GM19397 (cell line): ENCODE measurements at regions not wholly inside any gene's neighbourhood (a gene's known extent, or its start where the extent isn't known, plus 50 kb on each side); places are given as distances from the start of the nearest gene placed in this dataset.

Experiments
- ATAC-seq: cut with Tn5 transposase; IDR thresholded peaks from one replicate; pipeline ENCODE4 v1.9.1; 2021; ENCODE audit warnings: mild to moderate bottlenecking, moderate library complexity; ENCODE audit not compliant: unreplicated experiment

DNA sequence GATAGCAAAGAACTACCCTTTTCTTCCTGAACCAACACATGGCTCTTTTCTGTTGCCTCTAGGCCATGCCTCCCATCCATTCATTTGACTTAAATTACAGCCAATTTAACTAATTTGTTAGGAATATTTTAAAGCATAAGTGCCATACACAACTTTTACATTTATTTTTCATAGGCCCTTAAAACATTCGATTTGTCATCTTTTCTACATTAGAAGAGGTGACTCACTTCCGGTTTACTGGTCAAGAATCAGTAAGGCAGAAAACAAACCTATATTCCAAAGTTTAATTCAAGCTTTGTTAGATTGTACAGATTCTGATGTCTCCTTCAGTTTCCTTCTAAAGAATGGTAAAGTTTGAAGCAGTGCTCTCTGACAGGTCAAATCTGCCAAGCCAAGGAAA is 344.3 kb downstream of the SAMD5 start:
- no peak for ATAC-seq

DNA sequence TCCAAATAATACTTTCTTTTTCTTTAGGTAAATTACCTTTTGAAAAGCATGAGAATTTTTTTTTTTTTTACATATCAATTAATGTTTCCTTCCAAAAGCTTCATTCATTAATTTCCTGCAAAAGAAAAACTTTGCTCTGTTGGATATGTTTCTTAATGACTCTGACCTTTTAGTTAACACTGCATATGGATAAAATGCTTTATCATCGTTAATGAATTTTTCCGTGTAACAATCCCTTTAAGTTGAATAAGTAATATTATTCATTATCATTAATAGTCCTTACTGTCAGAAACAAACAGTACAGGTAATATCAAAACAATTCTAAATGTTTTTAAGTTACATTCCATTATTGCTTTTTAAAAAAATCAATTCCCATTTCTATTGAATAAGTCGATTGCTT is 345.1 kb downstream of the SAMD5 start:
- ATAC-seq: no peak

DNA sequence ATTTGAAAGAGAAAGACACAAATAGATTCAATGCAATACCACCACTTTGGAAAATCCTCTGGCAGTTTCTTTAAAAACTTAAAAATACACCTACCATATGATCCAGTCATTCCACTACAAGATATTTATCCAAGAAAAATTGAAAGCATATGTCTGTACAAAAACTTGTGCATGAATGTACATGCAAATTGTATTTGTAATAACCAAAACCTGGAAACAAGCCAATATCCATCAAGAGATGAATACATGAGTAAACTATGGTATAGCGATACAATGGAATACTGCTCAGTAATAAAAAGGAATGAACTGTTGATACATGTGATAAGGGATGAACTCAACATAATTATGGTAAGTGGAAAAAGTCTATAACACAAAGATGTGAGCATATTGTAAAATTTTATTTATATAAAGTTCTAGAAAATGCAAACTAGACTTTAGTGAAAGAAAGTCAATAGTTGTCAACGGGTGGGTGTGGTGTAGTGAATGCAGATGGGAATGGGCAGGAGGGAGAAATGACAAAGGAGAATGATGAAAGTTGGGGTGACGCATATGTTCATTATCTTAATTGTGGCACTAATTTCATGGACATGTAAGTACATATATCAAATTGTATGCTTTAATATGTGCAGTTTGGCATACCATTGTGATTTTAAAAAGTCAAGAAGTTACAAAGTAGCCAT is 347.5 kb downstream of the SAMD5 start:
- no peak for ATAC-seq

DNA sequence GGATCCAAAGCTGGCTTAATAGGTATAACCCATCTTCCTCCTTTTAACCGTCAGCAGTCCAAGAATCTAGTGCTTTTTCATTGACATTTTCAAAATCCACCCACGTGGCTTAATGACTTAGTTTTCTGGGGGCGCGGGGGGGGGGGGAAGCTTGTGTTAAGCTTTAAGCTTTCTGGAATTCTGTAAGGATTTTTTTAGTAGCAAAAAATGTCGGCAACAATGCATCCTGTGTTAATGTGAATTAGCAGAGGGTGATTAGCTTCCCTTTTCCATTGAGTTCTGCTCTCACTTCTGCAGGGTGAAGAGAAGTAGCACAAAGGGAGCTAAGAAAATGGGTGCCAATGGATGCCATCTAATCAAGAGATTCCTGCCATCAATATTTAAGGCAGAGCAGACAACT is 348.2 kb downstream of the SAMD5 start:
- ATAC-seq: no peak

DNA sequence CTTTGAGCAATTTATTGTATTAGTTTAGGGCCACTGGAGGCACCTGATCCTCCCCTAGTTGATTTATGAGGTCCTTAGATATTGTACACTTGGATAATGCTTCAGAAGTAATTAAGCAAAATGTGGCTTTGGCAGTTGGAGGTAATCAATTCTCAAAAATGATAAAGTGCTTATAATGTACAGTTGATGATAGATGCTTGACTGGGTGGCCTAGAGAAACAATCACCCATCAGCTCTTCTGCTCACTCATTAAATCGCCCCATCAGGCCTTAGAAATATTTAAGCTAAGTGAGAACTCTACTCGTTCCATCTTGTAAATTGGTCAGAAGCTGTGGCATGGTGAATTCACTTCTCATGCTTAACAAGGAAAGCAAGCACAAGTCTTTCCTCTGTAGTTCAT is 349.9 kb downstream of the SAMD5 start:
- no peak for ATAC-seq

DNA sequence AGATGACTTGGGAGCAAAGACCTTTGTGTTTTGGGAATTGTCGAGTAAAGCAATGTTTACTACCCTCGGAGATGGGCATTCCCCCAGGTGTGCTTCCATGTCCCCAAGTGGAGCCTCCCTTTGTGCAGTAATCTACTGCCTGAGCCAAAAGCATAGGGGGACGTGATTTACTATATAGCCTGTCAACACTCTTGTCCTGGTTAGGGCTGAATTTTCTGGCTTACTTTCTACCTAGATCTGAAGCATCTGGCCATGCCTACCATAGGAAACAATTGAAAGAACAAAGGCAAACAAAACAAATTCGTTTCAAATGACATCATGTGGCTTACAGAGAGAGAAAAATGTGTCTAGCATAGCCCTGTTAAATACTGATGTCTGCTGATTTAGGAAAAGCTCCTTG is 350.6 kb downstream of the SAMD5 start:
- no peak for ATAC-seq

DNA sequence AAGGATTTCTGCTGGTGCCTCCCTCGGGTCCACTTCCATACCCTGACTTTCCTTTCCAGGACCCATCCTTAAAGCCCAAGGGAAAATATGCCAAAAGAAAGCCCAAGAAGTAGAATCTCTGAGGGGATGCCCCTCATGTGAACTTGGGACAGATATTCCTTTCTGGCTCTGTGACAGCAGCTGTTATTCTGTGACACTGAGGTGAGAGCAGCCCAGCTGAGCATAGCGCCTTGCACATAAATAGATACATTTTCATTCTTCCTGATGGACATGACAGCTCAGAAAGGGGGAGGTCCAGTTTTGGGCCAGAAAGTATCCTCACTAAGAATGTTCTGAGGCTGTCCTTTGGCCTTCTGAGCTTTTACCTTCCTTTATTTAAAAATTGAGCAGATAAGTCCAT is 353.2 kb downstream of the SAMD5 start:
- ATAC-seq: no peak

DNA sequence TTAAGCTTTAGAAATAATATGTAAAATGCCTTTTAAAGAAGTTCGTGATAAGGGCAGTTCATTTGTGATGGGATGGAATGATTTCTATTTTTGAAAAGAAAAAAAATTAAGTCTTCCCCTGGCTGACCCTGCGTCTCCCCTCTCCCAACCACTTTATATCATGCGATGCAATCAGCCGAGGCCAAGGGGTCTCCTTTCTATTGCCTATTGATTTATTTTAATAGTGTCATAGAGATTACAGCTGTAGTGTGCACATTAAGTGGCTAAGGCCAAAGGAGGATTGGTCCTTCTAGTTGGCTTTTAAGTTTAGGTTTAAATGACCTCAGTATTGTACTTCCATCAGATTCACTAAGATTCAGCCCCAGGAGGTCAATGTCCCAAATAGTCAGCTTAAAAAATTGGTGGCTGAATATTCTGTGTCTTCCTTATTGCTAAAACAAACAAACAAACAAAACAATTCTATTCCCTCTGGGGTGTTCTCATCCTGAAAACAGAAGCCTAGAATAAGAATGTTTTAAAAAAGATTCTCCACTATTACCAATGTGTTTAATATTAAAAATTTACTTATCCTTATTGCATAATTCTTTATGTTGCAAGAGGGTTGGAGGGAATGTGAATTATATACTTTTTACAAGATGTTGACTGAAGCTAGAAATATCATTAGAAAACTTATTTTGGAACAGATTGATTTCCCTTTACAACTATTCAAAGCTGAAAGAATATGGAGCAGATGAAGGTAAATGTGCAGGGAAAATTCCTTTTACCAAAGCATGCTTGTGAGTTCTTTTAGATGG is 359.1 kb downstream of the SAMD5 start:
- ATAC-seq: no peak

DNA sequence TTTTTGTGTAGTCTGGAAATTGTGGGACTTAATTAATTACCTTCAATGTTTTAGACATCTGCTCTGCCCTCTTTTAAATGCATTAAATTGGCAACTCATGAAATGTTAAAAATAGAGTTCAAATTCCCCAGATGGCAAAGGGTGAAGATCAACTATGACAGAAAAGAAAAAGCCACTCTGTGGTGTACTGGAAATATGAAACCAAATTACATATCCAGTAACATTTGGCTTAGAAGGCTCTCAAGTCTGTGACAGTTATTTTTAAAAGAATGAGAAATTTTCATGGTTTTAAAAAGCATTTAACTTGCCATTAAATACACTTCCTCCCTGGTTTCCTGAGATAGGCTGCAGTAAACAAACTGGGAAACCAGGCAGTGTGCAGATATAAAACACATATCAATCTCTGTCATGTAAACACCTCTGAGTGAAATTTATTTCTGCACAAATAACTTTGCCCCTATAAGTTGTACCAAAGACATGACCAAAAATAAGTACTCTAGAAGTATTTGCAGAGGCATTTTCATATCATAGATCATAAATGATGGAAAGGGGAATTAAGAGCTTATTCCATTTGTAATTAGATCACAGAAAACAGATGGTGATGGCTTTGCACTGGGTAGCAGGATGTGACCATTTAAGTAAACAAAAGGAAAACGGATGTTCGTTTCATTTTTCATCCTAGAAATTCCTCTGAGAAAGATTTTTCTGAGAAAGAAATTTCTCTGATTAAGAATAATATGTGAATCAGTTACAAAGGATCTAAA is 360.1 kb downstream of the SAMD5 start:
- ATAC-seq: no peak

DNA sequence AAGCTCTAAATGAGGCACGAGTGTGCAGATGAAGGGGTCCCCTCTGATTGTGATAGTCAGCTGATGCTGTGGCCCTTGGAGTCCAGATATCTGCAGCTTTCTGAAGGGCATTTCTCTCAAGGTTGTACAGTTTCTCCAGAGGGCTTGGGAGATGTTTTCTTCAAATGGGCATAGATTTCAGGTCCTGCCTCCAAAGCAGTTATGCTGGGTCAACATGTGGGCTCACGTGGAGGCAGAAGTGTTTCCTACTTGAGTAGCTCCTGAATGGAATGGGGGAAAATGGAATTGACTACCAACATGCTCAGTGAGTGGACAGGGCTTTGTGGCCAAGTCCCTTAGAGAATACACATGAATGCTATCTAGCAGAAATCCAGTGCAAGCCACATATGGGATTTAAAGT is 360.7 kb downstream of the SAMD5 start:
- ATAC-seq: no peak

DNA sequence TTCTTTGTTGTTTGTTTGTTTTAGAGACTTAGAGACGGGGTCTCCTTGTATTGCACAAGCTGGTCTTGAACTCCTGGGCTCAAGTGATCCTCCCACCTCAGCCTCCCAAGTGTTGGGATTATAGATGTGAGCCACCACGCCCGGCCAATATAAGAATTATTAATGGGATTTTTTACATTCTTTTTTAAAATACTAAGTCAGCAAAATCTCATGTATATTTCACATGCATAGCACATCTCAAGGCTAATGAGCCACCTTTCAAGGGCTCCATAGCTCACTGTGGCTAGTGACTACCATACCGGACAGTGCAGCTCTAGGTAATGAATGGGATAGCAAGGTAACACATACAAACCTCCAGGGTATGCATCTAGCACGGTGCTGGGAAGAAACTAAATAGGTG is 361.4 kb downstream of the SAMD5 start:
- no peak for ATAC-seq

DNA sequence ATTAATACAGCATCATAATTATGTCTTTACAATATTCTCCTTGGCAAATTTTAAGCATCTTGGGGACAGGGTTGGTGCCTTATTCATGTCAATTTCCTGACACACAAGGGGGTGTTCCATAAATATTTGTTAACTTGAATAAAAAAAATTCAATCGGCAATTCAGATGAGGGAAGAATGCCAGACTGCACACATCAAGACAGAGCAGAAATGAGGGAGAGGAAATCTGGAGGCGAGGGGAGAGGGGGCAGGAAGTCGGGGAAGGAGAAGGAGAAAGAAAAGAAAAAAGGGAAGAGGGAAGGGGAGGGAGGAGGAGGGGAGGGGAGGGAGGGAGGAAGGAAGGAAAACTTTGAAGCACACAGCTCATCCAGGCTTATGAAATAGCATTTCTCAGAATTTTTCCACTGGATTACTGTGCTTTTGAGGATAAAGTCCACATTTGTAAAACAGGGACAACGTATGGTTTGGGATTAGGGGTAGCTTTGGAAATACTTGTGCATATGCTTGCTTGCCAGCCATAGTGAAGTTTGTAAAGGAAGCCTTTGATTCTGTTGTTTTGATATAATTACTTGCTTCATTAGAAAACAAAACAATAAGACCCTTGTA is 362.1 kb downstream of the SAMD5 start:
- ATAC-seq: no peak

DNA sequence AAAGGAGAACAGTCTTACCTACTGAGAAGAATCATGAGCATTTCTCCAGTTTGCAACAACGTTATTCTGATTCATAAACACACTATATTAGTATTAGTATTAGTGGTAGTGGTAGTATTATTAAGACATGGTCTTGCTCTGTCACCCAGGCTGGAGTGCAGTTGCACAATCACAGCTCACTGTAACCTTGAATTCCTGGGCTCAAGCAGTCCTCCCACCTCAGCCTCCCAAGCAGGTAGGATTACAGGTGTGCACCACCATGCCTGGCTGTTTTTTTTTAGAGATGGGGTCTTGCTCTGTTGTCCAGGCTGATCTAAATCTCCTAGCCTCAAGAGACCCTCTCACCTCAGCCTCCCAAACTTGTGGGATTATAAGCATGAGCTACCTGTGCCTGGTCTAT is 363.5 kb downstream of the SAMD5 start:
- no peak for ATAC-seq

DNA sequence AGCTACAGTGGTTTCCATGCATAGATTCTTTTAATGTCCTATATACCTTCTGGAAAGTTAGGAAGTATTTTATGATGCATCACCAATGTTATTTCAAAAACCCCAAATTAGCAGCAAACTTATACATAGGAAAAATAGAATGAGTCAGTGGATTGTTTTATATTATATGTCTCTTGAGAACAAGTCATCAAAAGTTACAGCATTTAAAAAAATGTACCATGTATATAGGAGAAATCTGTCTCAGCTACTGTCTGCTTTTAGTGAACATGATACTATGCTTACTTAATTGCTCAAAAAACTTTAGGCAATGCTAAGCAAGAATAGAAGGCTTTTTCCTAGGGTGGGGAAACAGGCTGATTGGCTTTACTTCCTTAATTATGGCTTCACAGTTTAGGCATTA is 365.3 kb downstream of the SAMD5 start:
- no peak for ATAC-seq

DNA sequence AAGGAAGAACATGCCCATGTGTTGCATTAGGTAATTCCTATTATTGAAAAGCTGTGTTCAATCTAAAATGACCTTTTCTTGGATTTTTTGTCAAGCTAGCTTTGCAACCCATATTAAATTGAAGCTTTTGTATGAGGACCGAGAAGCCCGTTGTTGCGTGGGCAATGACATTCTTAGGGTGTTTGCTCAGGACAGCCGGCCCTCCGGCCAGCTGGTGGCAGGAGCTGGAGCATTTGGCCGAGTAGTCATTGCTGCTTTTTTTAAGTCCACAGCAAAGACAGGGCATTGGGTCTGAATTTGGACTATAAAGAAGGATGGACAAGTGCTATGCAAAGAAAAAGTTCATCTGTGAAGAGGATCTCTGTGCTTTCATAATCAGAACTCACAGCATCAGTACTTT is 365.8 kb downstream of the SAMD5 start:
- no peak for ATAC-seq

DNA sequence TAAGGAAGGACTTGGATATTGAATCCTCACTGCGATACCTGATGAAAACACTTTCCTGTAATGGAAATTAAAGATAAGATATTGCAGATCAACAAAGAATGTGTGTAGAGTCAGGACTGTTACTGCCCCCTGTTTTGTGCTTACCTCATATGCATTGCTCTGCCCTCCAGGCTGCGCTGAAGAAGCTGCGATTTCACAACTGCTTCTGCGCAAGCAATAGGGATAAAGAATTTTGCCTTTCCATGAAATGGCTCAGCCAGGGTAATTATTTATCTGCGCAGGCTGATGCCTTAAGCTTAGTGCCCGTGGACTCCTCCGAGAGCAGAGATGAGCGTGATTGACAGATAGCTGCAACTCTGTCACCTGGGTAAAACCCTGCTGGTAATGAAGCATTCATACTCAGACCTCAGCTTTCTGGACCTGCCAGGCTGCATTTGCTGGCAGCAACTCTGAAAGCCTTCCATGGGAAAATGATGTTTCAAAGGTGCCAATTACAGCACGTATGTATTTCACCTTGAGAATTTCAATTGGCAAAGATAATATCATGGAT is 370.6 kb downstream of the SAMD5 start:
- no peak for ATAC-seq

DNA sequence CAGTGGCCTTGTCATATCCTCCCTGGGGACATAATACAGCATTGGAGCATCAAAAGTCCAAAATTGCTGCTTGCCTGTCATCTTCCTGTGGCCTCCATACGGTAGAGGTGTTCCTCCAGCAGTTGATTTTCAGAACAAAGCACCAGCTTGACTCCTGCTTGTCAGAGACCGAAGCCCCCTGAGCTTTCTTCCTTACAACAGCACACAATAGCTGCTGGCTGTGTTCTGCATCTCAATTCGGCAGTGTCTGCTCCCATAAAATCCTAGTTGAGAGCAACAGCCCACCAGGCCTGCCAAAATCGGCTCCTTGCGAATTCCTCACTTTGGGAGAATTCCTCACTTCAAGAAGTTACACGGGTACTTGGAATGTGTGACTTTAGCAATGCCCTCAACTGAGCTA is 372.9 kb downstream of the SAMD5 start:
- ATAC-seq: no peak

DNA sequence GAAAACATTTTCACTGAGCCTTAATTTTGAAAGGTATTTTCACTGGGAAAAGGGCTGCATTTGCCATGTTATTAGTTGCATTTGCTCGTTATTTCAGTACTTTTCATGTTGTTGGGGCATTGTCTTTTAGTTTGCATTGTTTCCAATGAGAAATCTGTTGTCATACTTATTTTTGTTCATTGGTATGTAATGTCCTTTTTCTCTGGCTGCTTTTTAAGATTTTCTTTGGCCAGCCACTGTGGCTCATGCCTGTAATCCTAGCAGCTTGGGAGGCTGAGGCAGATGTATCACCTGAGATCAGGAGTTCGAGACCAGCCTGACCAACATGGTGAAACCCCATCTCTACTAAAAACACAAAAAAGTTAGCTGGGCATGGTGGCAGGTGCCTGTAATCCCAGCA is 379.9 kb downstream of the SAMD5 start:
- ATAC-seq: no peak

DNA sequence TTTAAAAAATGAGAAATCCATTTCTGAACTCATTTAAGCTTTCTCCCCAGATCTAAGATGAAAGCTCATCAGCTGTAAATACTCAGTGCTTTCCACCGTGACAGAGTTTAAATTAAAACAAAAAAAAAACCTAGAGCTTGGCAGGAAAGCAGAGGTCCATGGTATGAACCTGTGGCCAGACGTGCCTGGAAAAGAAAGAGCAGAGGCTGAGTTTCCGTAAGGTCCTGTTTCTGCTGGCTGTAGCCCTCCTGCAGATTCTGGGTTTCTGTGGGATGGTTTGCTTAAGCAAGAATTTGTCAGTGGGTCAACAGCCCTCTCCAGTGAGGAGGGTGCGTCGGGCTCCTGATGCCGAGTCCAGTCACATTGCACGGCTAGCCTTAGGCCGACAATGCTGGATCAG is 383.2 kb downstream of the SAMD5 start:
- no peak for ATAC-seq

DNA sequence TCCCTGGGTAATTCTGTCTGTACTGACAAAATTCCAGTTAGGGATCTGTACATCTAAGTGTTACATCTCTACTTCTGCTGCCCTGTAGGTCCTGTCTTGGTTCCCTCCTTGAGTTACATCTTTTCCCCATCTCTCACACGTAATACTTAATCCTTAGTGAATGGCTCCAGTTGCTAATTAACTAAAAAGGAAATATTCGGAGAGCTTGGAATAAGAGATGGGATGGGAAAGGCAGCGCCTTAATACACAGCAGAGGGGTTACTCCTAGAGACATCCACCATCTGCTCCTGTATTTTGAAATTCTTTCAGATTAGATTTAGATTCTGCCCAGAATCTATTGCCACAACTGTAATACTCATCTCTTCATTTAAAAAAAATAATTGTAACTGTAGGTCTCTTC is 384.0 kb downstream of the SAMD5 start:
- ATAC-seq: no peak

DNA sequence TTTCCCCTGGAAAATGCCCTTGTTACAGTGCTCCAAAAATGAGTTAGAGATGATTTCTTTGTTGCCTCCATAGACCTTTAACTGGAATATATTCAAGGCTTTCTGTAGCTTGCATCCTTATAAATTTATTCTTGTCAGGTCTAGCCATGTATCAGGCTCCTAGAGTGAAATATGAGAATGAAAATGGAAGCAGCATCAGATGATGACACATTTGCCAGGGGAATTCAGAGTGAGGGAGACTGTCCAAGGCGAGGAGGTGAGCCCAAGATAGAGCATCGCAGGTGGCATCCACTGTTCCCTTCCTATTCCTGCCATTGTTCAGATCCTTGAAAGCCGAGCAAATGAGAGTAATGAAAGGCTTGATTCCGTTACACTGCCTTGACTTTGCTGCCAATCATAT is 386.8 kb downstream of the SAMD5 start:
- ATAC-seq: no peak
